K562 (cell line): ENCODE measurements at regions not wholly inside any gene's neighbourhood (a gene's known extent, or its start where the extent isn't known, plus 50 kb on each side); places are given as distances from the start of the nearest gene placed in this dataset.

Source experiments
- ATAC-seq: fragments of 200-7000 bp; cut with Tn5 transposase; 3 replicates; pipeline ENCODE4 v1.9.1; 2020; ENCODE audit warnings: moderate library complexity
- BruUV-seq: library from RNA; stranded (reverse); fragments of 400-500 nt; replicated peaks from 2 replicates; lab custom pipeline; 2021; lab: Mats Ljungman, UMichigan
- CTCF ChIA-PET: fragments of 300-600 bp; formaldehyde crosslinking; extraction: SDS; loops from one replicate; lab custom pipeline; 2021; ENCODE audit warnings: low intra/inter-chr PET ratio; lab: Yijun Ruan, JAX
- POLR2A ChIA-PET: fragments of 300-600, 350-650 bp; sonication (Branson Sonifier 250); formaldehyde crosslinking; extraction: SDS; loops from one replicate; lab custom pipeline; 2021; ENCODE audit warnings: antibody characterized with exemption, inconsistent platforms; lab: Yijun Ruan, JAX
- DNase-seq, 4 experiments: peaks; one replicate each; pipeline versions ENCODE4 v3.0.0 to v3.0.0-alpha.2; 2011 to 2018; ENCODE audit warnings: low spot score in 3 of 4, mixed read lengths in 3 of 4; ENCODE audit errors: extremely low read depth in 1 of 4
- FAIRE-seq: peaks from 2 replicates; lab custom pipeline; 2011; peaks lifted over from hg19 to GRCh38; lab: Jason Lieb, UNC
- H2AFZ ChIP-seq: 2 replicates; pipeline ENCODE4 v1.6.0; 2011; ENCODE audit warnings: low read depth, low read length, control low read depth, inconsistent platforms
- H3K27ac ChIP-seq: fragments of 200-600 bp; 3 replicates; pipeline ENCODE4 v1.8.0; 2011; ENCODE audit warnings: low read depth, mild to moderate bottlenecking, control low read depth, inconsistent platforms, low read length, moderate library complexity, mixed read lengths; ENCODE audit errors: extremely low read depth
- H3K27me3 ChIP-seq, 2 experiments: fragments of 300-600 bp in 1 of 2; 2 replicates in 1 of 2; 3 replicates in 1 of 2; pipeline versions ENCODE4 v1.6.0 to v1.8.0; 2011; ENCODE audit warnings: inconsistent platforms in 2 of 2, low read length in 2 of 2, mild to moderate bottlenecking in 1 of 2, mixed read lengths in 1 of 2, moderate library complexity in 1 of 2; ENCODE audit not compliant: control insufficient read depth in 2 of 2, insufficient read depth in 2 of 2
- H3K36me3 ChIP-seq: fragments of 300-600 bp; 3 replicates; pipeline ENCODE4 v1.8.0; 2011; ENCODE audit warnings: mild to moderate bottlenecking, low read length, inconsistent platforms; ENCODE audit not compliant: control insufficient read depth, insufficient read depth
- H3K4me1 ChIP-seq, 2 experiments: fragments of 200-600 bp in 1 of 2; replicated peaks in 1 of 2; 2 replicates in 1 of 2; 3 replicates in 1 of 2; pipeline versions ENCODE4 v1.5.1 to v1.8.0; 2011; ENCODE audit warnings: inconsistent platforms in 2 of 2, low read length in 2 of 2, mild to moderate bottlenecking in 1 of 2, mixed read lengths in 1 of 2, moderate library complexity in 1 of 2; ENCODE audit not compliant: control insufficient read depth in 2 of 2, insufficient read depth in 2 of 2
- H3K4me2 ChIP-seq: 2 replicates; pipeline ENCODE4 v1.6.1; 2011; ENCODE audit warnings: low read length, control low read depth, inconsistent platforms, mixed read lengths; ENCODE audit not compliant: insufficient read depth
- H3K4me3 ChIP-seq: fragments of 200-600 bp; sonication (generic), shearing (Covaris generic); 2 replicates; pipeline ENCODE4 v1.5.1; 2016; ENCODE audit warnings: control low read depth, inconsistent platforms
- H3K79me2 ChIP-seq: fragments of 200-600 bp; 3 replicates; pipeline ENCODE4 v1.8.0; 2011; ENCODE audit warnings: low read length, inconsistent platforms; ENCODE audit not compliant: control insufficient read depth, insufficient read depth
- H3K9ac ChIP-seq, 2 experiments: 2 replicates each; pipeline versions ENCODE4 v1.6.0 to v1.6.1; 2011; ENCODE audit warnings: low read depth in 2 of 2, low read length in 2 of 2, control low read depth in 1 of 2, inconsistent platforms in 1 of 2, mild to moderate bottlenecking in 1 of 2, mixed read lengths in 1 of 2; ENCODE audit not compliant: insufficient read depth in 1 of 2
- H3K9me1 ChIP-seq: one replicate; pipeline ENCODE4 v1.6.0; 2011; ENCODE audit warnings: inconsistent platforms, mild to moderate bottlenecking, low read length, moderate library complexity; ENCODE audit not compliant: control insufficient read depth, insufficient read depth
- H3K9me3 ChIP-seq: replicated peaks from 2 replicates; pipeline ENCODE4 v1.5.1; 2011; ENCODE audit warnings: low read depth, low read length, inconsistent platforms; ENCODE audit not compliant: control insufficient read depth, insufficient read depth
- H4K20me1 ChIP-seq: replicated peaks from 2 replicates; pipeline ENCODE4 v1.6.1; 2011; ENCODE audit warnings: low read length, inconsistent platforms, mixed read lengths; ENCODE audit not compliant: control insufficient read depth, insufficient read depth
- HDAC1 ChIP-seq, 2 experiments: fragments of 450-650 bp; IDR thresholded peaks; 2 replicates each; pipeline ENCODE4 v1.6.1; 2016 to 2017; ENCODE audit warnings: inconsistent platforms in 1 of 2, mild to moderate bottlenecking in 1 of 2, moderate library complexity in 1 of 2
- ILF3 ChIP-seq: fragments of 450-650 bp; IDR thresholded peaks from 2 replicates; pipeline ENCODE4 v1.6.1; 2018; ENCODE audit warnings: antibody characterized with exemption, mild to moderate bottlenecking, moderate library complexity, borderline replicate concordance
- MECOM ChIP-seq: fragments of 250-450 bp; sonication (Bioruptor Pico); IDR thresholded peaks from 2 replicates; pipeline ENCODE4 v1.8.0; 2022; ENCODE audit warnings: inconsistent platforms
- RAD51 ChIP-seq: fragments of 450-650 bp; IDR thresholded peaks from 2 replicates; pipeline ENCODE4 v1.7.1; 2016; ENCODE audit warnings: low read depth, mild to moderate bottlenecking, borderline replicate concordance
- SETDB1 ChIP-seq: IDR thresholded peaks from one replicate; pipeline ENCODE4 v1.6.1; 2012; ENCODE audit warnings: low read length, control low read depth, inconsistent platforms
- ZBTB8A ChIP-seq: fragments of 450-650 bp; IDR thresholded peaks from 2 replicates; pipeline ENCODE4 v1.6.1; 2018; ENCODE audit warnings: mild to moderate bottlenecking, moderate library complexity; ENCODE audit not compliant: partially characterized antibody
- ZKSCAN8 ChIP-seq: fragments of 200-800 bp; sonication (Bioruptor generic); IDR thresholded peaks from 2 replicates; pipeline ENCODE4 v1.6.1; 2016; ENCODE audit warnings: missing genetic modification characterization, missing compliant biosample characterization
- ZNF644 ChIP-seq: fragments of 200-800 bp; sonication (Bioruptor generic); IDR thresholded peaks from 2 replicates; pipeline ENCODE4 v1.6.1; 2016; ENCODE audit warnings: low read depth, missing genetic modification characterization, missing compliant biosample characterization
- WGBS: fragments of 100-300 bp; shearing (Covaris generic); methylation state at CpG from one replicate; pipeline ENCODE4 v1.1.6; 2016; ENCODE audit warnings: low coverage, mixed read lengths; ENCODE audit not compliant: insufficient coverage; ENCODE audit errors: missing lambda C conversion rate; 5-methylcytosine and 5-hydroxymethylcytosine counted together
- in situ Hi-C: fragments of 300-500 bp; cut with MboI; formaldehyde crosslinking; loops from 4 replicates; pipeline ENCODE4 v1.15.0; 2018; ENCODE audit warnings: inconsistent platforms, mixed read lengths
- intact Hi-C: fragments of 100-400 bp; cut with micrococcal nuclease; formaldehyde crosslinking; loops from 2 replicates; pipeline ENCODE4 v1.14.2; 2022
- TF ChIP-seq, protein P1 (sequence below), 3 experiments: IDR thresholded peaks in 2 of 3; conservative IDR thresholded peaks in 1 of 3; 2 replicates each; pipeline ENCODE4 v1.5.1; 2011 to 2012; ENCODE audit warnings: low read length in 3 of 3, mild to moderate bottlenecking in 3 of 3, control low read depth in 2 of 3, improper control_type of control experiment in 1 of 3, inconsistent platforms in 1 of 3, low read depth in 1 of 3, mixed read lengths in 1 of 3, moderate library complexity in 1 of 3; ENCODE audit not compliant: insufficient read depth in 2 of 3
- TF ChIP-seq, protein P2 (sequence below): fragments of 250-450 bp; sonication (Bioruptor Pico); IDR thresholded peaks from 2 replicates; pipeline ENCODE4 v1.4.0; 2020

DNA sequence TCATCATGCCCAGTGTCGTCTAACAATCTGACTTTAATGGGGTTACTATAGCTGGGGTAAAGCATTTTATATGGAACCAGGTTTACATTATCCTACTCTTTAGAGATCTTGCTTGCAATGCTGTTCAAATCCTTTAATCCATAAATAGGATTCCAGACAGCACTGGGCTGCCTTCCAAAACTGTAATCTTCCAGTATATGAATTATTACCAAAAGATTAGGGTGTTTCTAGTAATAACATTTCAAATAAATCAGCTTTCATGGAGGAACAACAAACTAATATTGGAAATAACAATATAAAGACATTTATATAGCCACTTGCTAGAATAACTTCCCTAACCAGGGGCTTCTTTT, 88.6 kb upstream of the PLXNA2 start:
- intact Hi-C loops, result no loop called here
- FAIRE-seq, result no peak
- WGBS, result 0% methylated on average over 1 of the region's 1 CpG

DNA sequence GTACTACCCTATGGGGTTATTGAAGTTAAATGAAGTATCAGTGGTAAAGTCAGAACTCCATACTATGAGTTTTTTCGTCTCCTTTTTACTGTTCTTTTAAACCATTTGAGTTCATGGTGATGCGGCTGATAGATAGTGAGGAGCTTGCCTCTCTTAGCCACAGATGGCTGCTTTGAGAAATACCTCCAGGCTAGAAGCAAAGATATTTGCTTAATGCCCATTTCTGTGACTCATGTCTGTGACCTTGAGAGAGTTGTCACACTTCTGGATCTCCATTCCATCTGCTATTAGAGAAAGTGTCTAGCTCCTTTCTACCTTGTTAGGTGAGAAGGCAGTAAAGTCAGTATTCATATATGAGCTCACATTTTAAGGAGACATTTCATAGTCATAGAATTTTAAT, 89.5 kb upstream of the PLXNA2 start:
- BruUV-seq, result no TSS peak
- Histone ChIP-seq H3K9ac (no peak overlapping the region), H3K4me2 (no peak overlapping the region), H4K20me1 (no peaks in the 10 kb centered on the region), H3K4me1 (no peaks in the 10 kb centered on the region), H3K9me1 (no peaks in the 10 kb centered on the region), H2AFZ (no peak overlapping the region), H3K9me3 (no peaks in the 10 kb centered on the region), H3K79me2 (no peaks in the 10 kb centered on the region), H3K36me3 (no peaks in the 10 kb centered on the region), H3K27ac (no peak overlapping the region), H3K4me3 (no peak overlapping the region), H3K27me3 (peaks cover 0 to 2% of the 10 kb centered on the region in 2 experiments; a peak in 3 of 5 replicates)
- intact Hi-C loops, result no loop called here
- CTCF ChIA-PET, result no interaction called here
- POLR2A ChIA-PET, result interaction anchor here (1.2 kb wide), 1 partner anchor 9 kb away, joined by 6 read pairs; no protein-coding TSS in a partner anchor
- 5% methylated on average over 2 of the region's 2 CpGs for WGBS
- FAIRE-seq (no peak), ATAC-seq (no peak), DNase-seq (no peak)
- in situ Hi-C loops, result no loop called here
- TF ChIP-seq, protein P1, sequence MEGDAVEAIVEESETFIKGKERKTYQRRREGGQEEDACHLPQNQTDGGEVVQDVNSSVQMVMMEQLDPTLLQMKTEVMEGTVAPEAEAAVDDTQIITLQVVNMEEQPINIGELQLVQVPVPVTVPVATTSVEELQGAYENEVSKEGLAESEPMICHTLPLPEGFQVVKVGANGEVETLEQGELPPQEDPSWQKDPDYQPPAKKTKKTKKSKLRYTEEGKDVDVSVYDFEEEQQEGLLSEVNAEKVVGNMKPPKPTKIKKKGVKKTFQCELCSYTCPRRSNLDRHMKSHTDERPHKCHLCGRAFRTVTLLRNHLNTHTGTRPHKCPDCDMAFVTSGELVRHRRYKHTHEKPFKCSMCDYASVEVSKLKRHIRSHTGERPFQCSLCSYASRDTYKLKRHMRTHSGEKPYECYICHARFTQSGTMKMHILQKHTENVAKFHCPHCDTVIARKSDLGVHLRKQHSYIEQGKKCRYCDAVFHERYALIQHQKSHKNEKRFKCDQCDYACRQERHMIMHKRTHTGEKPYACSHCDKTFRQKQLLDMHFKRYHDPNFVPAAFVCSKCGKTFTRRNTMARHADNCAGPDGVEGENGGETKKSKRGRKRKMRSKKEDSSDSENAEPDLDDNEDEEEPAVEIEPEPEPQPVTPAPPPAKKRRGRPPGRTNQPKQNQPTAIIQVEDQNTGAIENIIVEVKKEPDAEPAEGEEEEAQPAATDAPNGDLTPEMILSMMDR (IDR thresholded peaks at IDR 0.05 in 2 of 3, conservative IDR thresholded peaks at IDR 0.05 in 1 of 3; ENCODE audit: insufficient read depth in 2 of 3, low read depth in 1 of 3, low read length in 3 of 3), result no peak
- TF ChIP-seq ZKSCAN8 (CRISPR knock-in tag) (no peak), ZNF644 (no peak), ILF3 (no peak), ZBTB8A (no peak), RAD51 (no peak), HDAC1 (IDR thresholded peaks at IDR 0.05) (no peak)
- TF ChIP-seq, protein P2, sequence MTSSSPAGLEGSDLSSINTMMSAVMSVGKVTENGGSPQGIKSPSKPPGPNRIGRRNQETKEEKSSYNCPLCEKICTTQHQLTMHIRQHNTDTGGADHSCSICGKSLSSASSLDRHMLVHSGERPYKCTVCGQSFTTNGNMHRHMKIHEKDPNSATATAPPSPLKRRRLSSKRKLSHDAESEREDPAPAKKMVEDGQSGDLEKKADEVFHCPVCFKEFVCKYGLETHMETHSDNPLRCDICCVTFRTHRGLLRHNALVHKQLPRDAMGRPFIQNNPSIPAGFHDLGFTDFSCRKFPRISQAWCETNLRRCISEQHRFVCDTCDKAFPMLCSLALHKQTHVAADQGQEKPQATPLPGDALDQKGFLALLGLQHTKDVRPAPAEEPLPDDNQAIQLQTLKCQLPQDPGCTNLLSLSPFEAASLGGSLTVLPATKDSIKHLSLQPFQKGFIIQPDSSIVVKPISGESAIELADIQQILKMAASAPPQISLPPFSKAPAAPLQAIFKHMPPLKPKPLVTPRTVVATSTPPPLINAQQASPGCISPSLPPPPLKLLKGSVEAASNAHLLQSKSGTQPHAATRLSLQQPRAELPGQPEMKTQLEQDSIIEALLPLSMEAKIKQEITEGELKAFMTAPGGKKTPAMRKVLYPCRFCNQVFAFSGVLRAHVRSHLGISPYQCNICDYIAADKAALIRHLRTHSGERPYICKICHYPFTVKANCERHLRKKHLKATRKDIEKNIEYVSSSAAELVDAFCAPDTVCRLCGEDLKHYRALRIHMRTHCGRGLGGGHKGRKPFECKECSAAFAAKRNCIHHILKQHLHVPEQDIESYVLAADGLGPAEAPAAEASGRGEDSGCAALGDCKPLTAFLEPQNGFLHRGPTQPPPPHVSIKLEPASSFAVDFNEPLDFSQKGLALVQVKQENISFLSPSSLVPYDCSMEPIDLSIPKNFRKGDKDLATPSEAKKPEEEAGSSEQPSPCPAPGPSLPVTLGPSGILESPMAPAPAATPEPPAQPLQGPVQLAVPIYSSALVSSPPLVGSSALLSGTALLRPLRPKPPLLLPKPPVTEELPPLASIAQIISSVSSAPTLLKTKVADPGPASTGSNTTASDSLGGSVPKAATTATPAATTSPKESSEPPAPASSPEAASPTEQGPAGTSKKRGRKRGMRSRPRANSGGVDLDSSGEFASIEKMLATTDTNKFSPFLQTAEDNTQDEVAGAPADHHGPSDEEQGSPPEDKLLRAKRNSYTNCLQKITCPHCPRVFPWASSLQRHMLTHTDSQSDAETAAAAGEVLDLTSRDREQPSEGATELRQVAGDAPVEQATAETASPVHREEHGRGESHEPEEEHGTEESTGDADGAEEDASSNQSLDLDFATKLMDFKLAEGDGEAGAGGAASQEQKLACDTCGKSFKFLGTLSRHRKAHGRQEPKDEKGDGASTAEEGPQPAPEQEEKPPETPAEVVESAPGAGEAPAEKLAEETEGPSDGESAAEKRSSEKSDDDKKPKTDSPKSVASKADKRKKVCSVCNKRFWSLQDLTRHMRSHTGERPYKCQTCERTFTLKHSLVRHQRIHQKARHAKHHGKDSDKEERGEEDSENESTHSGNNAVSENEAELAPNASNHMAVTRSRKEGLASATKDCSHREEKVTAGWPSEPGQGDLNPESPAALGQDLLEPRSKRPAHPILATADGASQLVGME (CRISPR knock-in tag), result no peak

More for the DNA sequence above, 88.6 kb upstream of the PLXNA2 start:
- BruUV-seq, result no TSS peak
- no peaks in the 10 kb centered on the region for H3K4me1 ChIP-seq
- H4K20me1 ChIP-seq, result no peaks in the 10 kb centered on the region
- TF ChIP-seq SETDB1, result no peak
- no peak for TF ChIP-seq MECOM (CRISPR knock-in tag)
- TF ChIP-seq, all 486 proteins: peak for 0
- Histone ChIP-seq H3K9ac (no peak overlapping the region), H3K4me3 (no peak overlapping the region), H3K27ac (no peak overlapping the region), H3K36me3 (no peaks in the 10 kb centered on the region), H3K79me2 (no peaks in the 10 kb centered on the region), H3K4me2 (no peak overlapping the region), H3K9me1 (no peaks in the 10 kb centered on the region), H3K9me3 (no peaks in the 10 kb centered on the region), H2AFZ (no peak overlapping the region), H3K27me3 (peaks cover 0 to 2% of the 10 kb centered on the region in 2 experiments; a peak in 3 of 5 replicates)
- in situ Hi-C loops, result no loop called here
- no peak for DNase-seq
- POLR2A ChIA-PET, result no interaction called here
- CTCF ChIA-PET, result no interaction called here
- no peak for ATAC-seq
